ENCODE measurements at regions not wholly inside any gene's neighbourhood (a gene's known extent, or its start where the extent isn't known, plus 50 kb on each side); places are given as distances from the start of the nearest gene placed in this dataset.

GRCh38 chr16:35485915-35486314 lies 2026.5 kb downstream of the TP53TG3F start:
- H3K27ac ChIP-seq = no peak overlapping the region
- TF ChIP-seq POLR2A (IDR thresholded peaks at IDR 0.05) (no peak), CTCF (IDR thresholded peaks at IDR 0.05 in 4 of 5, conservative IDR thresholded peaks at IDR 0.05 in 1 of 5) (no peak)
- H3K36me3 ChIP-seq = no peaks in the 10 kb centered on the region
- no peak for ATAC-seq
- no peak overlapping the region for H3K4me3 ChIP-seq
- DNase-seq = no peak
- no peaks in the 10 kb centered on the region for H3K27me3 ChIP-seq
- no peaks in the 10 kb centered on the region for H3K9me3 ChIP-seq
- in situ Hi-C loops (cut with MboI; ENCODE audit: low sequenced_read_pairs in 4 of 4) = loop anchor here in 1 of 4 donors (25.0 kb wide), 1 partner anchor 99 kb away; no protein-coding TSS in a partner anchor
- intact Hi-C loops (cut with DNase I; ENCODE audit: low total_unique reads) = no loop called here
- H3K4me1 ChIP-seq = no peaks in the 10 kb centered on the region

GRCh38 chr16:35492225-35492624 lies 2032.8 kb downstream of the TP53TG3F start:
- ATAC-seq = no peak
- H3K27me3 ChIP-seq = no peaks in the 10 kb centered on the region
- intact Hi-C loops (cut with DNase I; ENCODE audit: low total_unique reads) = no loop called here

GRCh38 chr16:35497399-35497798 lies 2038.0 kb downstream of the TP53TG3F start:
- intact Hi-C loops (cut with DNase I; ENCODE audit: low total_unique reads) = no loop called here
- TF ChIP-seq CTCF (IDR thresholded peaks at IDR 0.05 in 4 of 5, conservative IDR thresholded peaks at IDR 0.05 in 1 of 5) (no peak), POLR2A (IDR thresholded peaks at IDR 0.05) (no peak)
- H3K36me3 ChIP-seq = no peaks in the 10 kb centered on the region
- no peak overlapping the region for H3K4me3 ChIP-seq
- ATAC-seq (no peak), DNase-seq (no peak)
- no peaks in the 10 kb centered on the region for H3K27me3 ChIP-seq
- H3K9me3 ChIP-seq = no peaks in the 10 kb centered on the region
- no peak overlapping the region for H3K27ac ChIP-seq
- no peaks in the 10 kb centered on the region for H3K4me1 ChIP-seq
- in situ Hi-C loops (cut with MboI; ENCODE audit: low sequenced_read_pairs in 4 of 4) = loop anchor here in 1 of 4 donors (25.0 kb wide), 1 partner anchor 110 kb away; no protein-coding TSS in a partner anchor

More at GRCh38 chr16:35492225-35492624, 2032.8 kb downstream of the TP53TG3F start:
- DNase-seq = no peak
- TF ChIP-seq POLR2A (IDR thresholded peaks at IDR 0.05) (no peak), CTCF (IDR thresholded peaks at IDR 0.05 in 4 of 5, conservative IDR thresholded peaks at IDR 0.05 in 1 of 5) (no peak)
- no peaks in the 10 kb centered on the region for H3K4me1 ChIP-seq
- no peak overlapping the region for H3K27ac ChIP-seq
- in situ Hi-C loops (cut with MboI; ENCODE audit: low sequenced_read_pairs in 4 of 4) = loop anchor here in 1 of 4 donors (25.0 kb wide), 1 partner anchor 105 kb away; no protein-coding TSS in a partner anchor
- no peak overlapping the region for H3K4me3 ChIP-seq
- no peaks in the 10 kb centered on the region for H3K36me3 ChIP-seq
- H3K9me3 ChIP-seq = no peaks in the 10 kb centered on the region

GRCh38 chr16:35506018-35506897 lies 2046.8 kb downstream of the TP53TG3F start:
- no peak overlapping the region for H3K4me3 ChIP-seq

More at GRCh38 chr16:35506018-35506897, 2046.8 kb downstream of the TP53TG3F start:
- H3K27me3 ChIP-seq = no peaks in the 10 kb centered on the region
- in situ Hi-C loops (cut with MboI; ENCODE audit: low sequenced_read_pairs in 4 of 4) = no loop called here
- H3K9me3 ChIP-seq = no peaks in the 10 kb centered on the region
- TF ChIP-seq POLR2A (IDR thresholded peaks at IDR 0.05) (no peak), CTCF (IDR thresholded peaks at IDR 0.05 in 4 of 5, conservative IDR thresholded peaks at IDR 0.05 in 1 of 5) (no peak)
- no peak overlapping the region for H3K27ac ChIP-seq
- DNase-seq (no peak), ATAC-seq (no peak)
- no peaks in the 10 kb centered on the region for H3K4me1 ChIP-seq
- no peaks in the 10 kb centered on the region for H3K36me3 ChIP-seq
- intact Hi-C loops (cut with DNase I; ENCODE audit: low total_unique reads) = no loop called here

Data from gastrocnemius medialis (tissue), 4 donors.